Neural progenitor cell (in vitro differentiated cells): ENCODE measurements at regions not wholly inside any gene's neighbourhood (a gene's known extent, or its start where the extent isn't known, plus 50 kb on each side); places are given as distances from the start of the nearest gene placed in this dataset.

Source experiments
- DNase-seq: peaks from one replicate; pipeline ENCODE4 v3.0.0-alpha.2; 2016; ENCODE audit warnings: low spot score
- H2AFZ ChIP-seq: fragments of 200-600 bp; sonication (generic); replicated peaks from 2 replicates; pipeline ENCODE4 v1.6.1; 2016; ENCODE audit warnings: antibody characterized with exemption
- H3F3A ChIP-seq: fragments of 200-600 bp; sonication (generic); 2 replicates; pipeline ENCODE4 v1.6.1; 2016; ENCODE audit warnings: antibody characterized with exemption, low read depth
- H3K27ac ChIP-seq: fragments of 200-600 bp; sonication (generic); 2 replicates; pipeline ENCODE4 v1.5.1; 2016; ENCODE audit warnings: mild to moderate bottlenecking
- H3K27me3 ChIP-seq: fragments of 200-600 bp; sonication (generic); 2 replicates; pipeline ENCODE4 v1.6.1; 2016; ENCODE audit warnings: mild to moderate bottlenecking, moderate library complexity
- H3K36me3 ChIP-seq: fragments of 200-600 bp; sonication (generic); 2 replicates; pipeline ENCODE4 v1.5.1; 2016
- H3K4me1 ChIP-seq: fragments of 200-600 bp; sonication (generic); 2 replicates; pipeline ENCODE4 v1.6.1; 2016; ENCODE audit warnings: mixed run types
- H3K4me2 ChIP-seq: fragments of 200-600 bp; sonication (generic); 2 replicates; pipeline ENCODE4 v1.6.1; 2016
- H3K4me3 ChIP-seq: fragments of 200-600 bp; sonication (generic); 2 replicates; pipeline ENCODE4 v1.5.1; 2016
- H3K79me2 ChIP-seq: fragments of 200-600 bp; sonication (generic); 2 replicates; pipeline ENCODE4 v1.6.1; 2016; ENCODE audit warnings: low read depth
- H3K9ac ChIP-seq: fragments of 200-600 bp; sonication (generic); 2 replicates; pipeline ENCODE4 v1.6.1; 2016
- H3K9me3 ChIP-seq: fragments of 200-600 bp; sonication (generic); 2 replicates; pipeline ENCODE4 v1.5.1; 2016; ENCODE audit warnings: low read depth
- H4K20me1 ChIP-seq: fragments of 200-600 bp; sonication (generic); 2 replicates; pipeline ENCODE4 v1.6.1; 2016; ENCODE audit warnings: low read depth
- H3K27ac Mint-ChIP-seq: 3 replicates; pipeline ENCODE4 v1.8.0; 2021; ENCODE audit warnings: mixed read lengths
- H3K27me3 Mint-ChIP-seq: 2 replicates; pipeline ENCODE4 v1.8.0; 2022; ENCODE audit warnings: low read depth, mild to moderate bottlenecking, inconsistent platforms, moderate library complexity, mixed read lengths; ENCODE audit not compliant: insufficient read depth
- H3K36me3 Mint-ChIP-seq: 3 replicates; pipeline ENCODE4 v1.8.0; 2021; ENCODE audit warnings: mixed read lengths
- H3K4me1 Mint-ChIP-seq: 3 replicates; pipeline ENCODE4 v1.8.0; 2021; ENCODE audit warnings: mixed read lengths
- H3K4me3 Mint-ChIP-seq: 3 replicates; pipeline ENCODE4 v1.8.0; 2021; ENCODE audit warnings: mild to moderate bottlenecking, moderate library complexity, mixed read lengths
- H3K9me3 Mint-ChIP-seq: 3 replicates; pipeline ENCODE4 v1.8.0; 2020; ENCODE audit warnings: mixed read lengths
- CTCF ChIP-seq: fragments of 200-600 bp; sonication (generic); IDR thresholded peaks from 2 replicates; pipeline ENCODE4 v1.5.1; 2017; ENCODE audit warnings: antibody characterized with exemption, mild to moderate bottlenecking
- EZH2 ChIP-seq: fragments of 200-600 bp; sonication (generic); IDR thresholded peaks from 2 replicates; pipeline ENCODE4 v1.6.1; 2017; ENCODE audit warnings: antibody characterized with exemption, mild to moderate bottlenecking, moderate library complexity
- EZH2phosphoT487 ChIP-seq: fragments of 200-600 bp; sonication (generic); IDR thresholded peaks from 2 replicates; pipeline ENCODE4 v1.6.1; 2017; ENCODE audit warnings: antibody characterized with exemption

GRCh38 chr1:229203030-229203751 is 67.7 kb upstream of the RAB4A start:
- H3K27ac ChIP-seq = no peak overlapping the region
- no peak overlapping the region for H3K27ac Mint-ChIP-seq
- H3K79me2 ChIP-seq = no peaks in the 10 kb centered on the region
- H3K4me3 Mint-ChIP-seq = no peak overlapping the region
- no peaks in the 10 kb centered on the region for H3K27me3 ChIP-seq
- H3K4me2 ChIP-seq = no peak overlapping the region
- H3K9me3 ChIP-seq = no peaks in the 10 kb centered on the region
- H3K9ac ChIP-seq = no peak overlapping the region
- peaks cover 47% of the 10 kb centered on the region for H3K4me1 Mint-ChIP-seq
- H2AFZ ChIP-seq = peak overlapping the region; percentile 13
- peaks cover 2% of the 10 kb centered on the region for H3K9me3 Mint-ChIP-seq
- no peaks in the 10 kb centered on the region for H3K36me3 Mint-ChIP-seq
- peaks cover 24% of the 10 kb centered on the region for H3K4me1 ChIP-seq
- peaks cover 5% of the 10 kb centered on the region for H3K27me3 Mint-ChIP-seq
- H3F3A ChIP-seq = peaks cover 15% of the 10 kb centered on the region
- H3K4me3 ChIP-seq = no peak overlapping the region
- no peaks in the 10 kb centered on the region for H4K20me1 ChIP-seq
- DNase-seq = peak; percentile 90
- TF ChIP-seq EZH2phosphoT487 (no peak), EZH2 (no peak), CTCF (no peak)
- H3K36me3 ChIP-seq = no peaks in the 10 kb centered on the region

- Histone ChIP-seq H3K36me3 (no peaks in the 10 kb centered on the region), H3K27me3 (no peaks in the 10 kb centered on the region), H3K4me3 (no peak overlapping the region), H2AFZ (no peak overlapping the region), H3K4me2 (no peak overlapping the region), H3K4me1 (peaks cover 24% of the 10 kb centered on the region), H3F3A (peaks cover 15% of the 10 kb centered on the region), H3K79me2 (no peaks in the 10 kb centered on the region), H3K27ac (no peak overlapping the region), H4K20me1 (no peaks in the 10 kb centered on the region), H3K9ac (no peak overlapping the region), H3K9me3 (no peaks in the 10 kb centered on the region)
- no peaks in the 10 kb centered on the region for H3K36me3 Mint-ChIP-seq
- no peak for DNase-seq
- H3K4me3 Mint-ChIP-seq = no peak overlapping the region
- TF ChIP-seq CTCF = no peak
- no peak for TF ChIP-seq EZH2
- TF ChIP-seq EZH2phosphoT487 = no peak
- H3K4me1 Mint-ChIP-seq = peaks cover 47% of the 10 kb centered on the region
- peak overlapping the region; percentile 78 for H3K27ac Mint-ChIP-seq
- peaks cover 5% of the 10 kb centered on the region for H3K27me3 Mint-ChIP-seq
- H3K9me3 Mint-ChIP-seq = peaks cover 2% of the 10 kb centered on the region
Measured at GRCh38 chr1:229203991-229204632, 66.8 kb upstream of the RAB4A start.

- peaks cover 2% of the 10 kb centered on the region for H3K9me3 Mint-ChIP-seq
- H4K20me1 ChIP-seq = no peaks in the 10 kb centered on the region
- H3K4me3 ChIP-seq = no peak overlapping the region
- H3K4me1 ChIP-seq = peaks cover 24% of the 10 kb centered on the region
- no peak overlapping the region for H3K27ac ChIP-seq
- no peaks in the 10 kb centered on the region for H3K27me3 ChIP-seq
- H3K4me2 ChIP-seq = no peak overlapping the region
- peak overlapping the region; percentile 87 for H2AFZ ChIP-seq
- peaks cover 15% of the 10 kb centered on the region for H3F3A ChIP-seq
- H3K4me1 Mint-ChIP-seq = peaks cover 43% of the 10 kb centered on the region
- H3K9me3 ChIP-seq = no peaks in the 10 kb centered on the region
- H3K36me3 Mint-ChIP-seq = no peaks in the 10 kb centered on the region
- H3K27me3 Mint-ChIP-seq = peaks cover 5% of the 10 kb centered on the region
- no peak overlapping the region for H3K9ac ChIP-seq
- TF ChIP-seq EZH2phosphoT487 (no peak), EZH2 (no peak), CTCF (no peak)
- no peaks in the 10 kb centered on the region for H3K79me2 ChIP-seq
- no peak overlapping the region for H3K4me3 Mint-ChIP-seq
- peak; percentile 34 for DNase-seq
- H3K36me3 ChIP-seq = no peaks in the 10 kb centered on the region
- peak overlapping the region; percentile 96 for H3K27ac Mint-ChIP-seq
Measured at GRCh38 chr1:229204921-229205777, 65.8 kb upstream of the RAB4A start.
